HCT116 (cell line): ENCODE measurements at regions not wholly inside any gene's neighbourhood (a gene's known extent, or its start where the extent isn't known, plus 50 kb on each side); places are given as distances from the start of the nearest gene placed in this dataset.

Source experiments
- EZH2phosphoT487 ChIP-seq: fragments of 200-600 bp; IDR thresholded peaks from 2 replicates; pipeline ENCODE4 v1.6.1; 2018; ENCODE audit warnings: antibody characterized with exemption, borderline replicate concordance
- POLR2A ChIP-seq: IDR thresholded peaks from 2 replicates; pipeline ENCODE4 v1.7.0; 2011; ENCODE audit warnings: borderline replicate concordance; ENCODE audit not compliant: insufficient read depth, insufficient read length; ENCODE audit errors: extremely low read depth
- RAD21 ChIP-seq: IDR thresholded peaks from 2 replicates; pipeline ENCODE4 v1.6.1; 2012; ENCODE audit warnings: low read depth, mild to moderate bottlenecking
- SP1 ChIP-seq: IDR thresholded peaks from 2 replicates; pipeline ENCODE4 v1.6.1; 2012; ENCODE audit warnings: low read depth
- TCF7L2 ChIP-seq: IDR thresholded peaks from 2 replicates; pipeline ENCODE4 v1.7.0; 2011; ENCODE audit warnings: borderline replicate concordance, inconsistent platforms; ENCODE audit not compliant: insufficient read depth, insufficient read length; ENCODE audit errors: extremely low read depth
- TF ChIP-seq, protein P1 (sequence below), 3 experiments: fragments of 200-600 bp in 1 of 3; sonication (generic) in 1 of 3; IDR thresholded peaks in 2 of 3; conservative IDR thresholded peaks in 1 of 3; 2 replicates each; pipeline ENCODE4 v1.5.1; 2012 to 2017; ENCODE audit warnings: low read depth in 2 of 3, low read length in 2 of 3, antibody characterized with exemption in 1 of 3, borderline replicate concordance in 1 of 3, control low read depth in 1 of 3, mild to moderate bottlenecking in 1 of 3, mixed read lengths in 1 of 3, mixed run types in 1 of 3, moderate library complexity in 1 of 3; ENCODE audit not compliant: insufficient read depth in 1 of 3
- TF ChIP-seq, protein P2 (sequence below): IDR thresholded peaks from 2 replicates; pipeline ENCODE4 v1.6.1; 2011; ENCODE audit warnings: mild to moderate bottlenecking, low read length, moderate library complexity; ENCODE audit not compliant: insufficient replicate concordance; ENCODE audit errors: extremely low read depth

DNA sequence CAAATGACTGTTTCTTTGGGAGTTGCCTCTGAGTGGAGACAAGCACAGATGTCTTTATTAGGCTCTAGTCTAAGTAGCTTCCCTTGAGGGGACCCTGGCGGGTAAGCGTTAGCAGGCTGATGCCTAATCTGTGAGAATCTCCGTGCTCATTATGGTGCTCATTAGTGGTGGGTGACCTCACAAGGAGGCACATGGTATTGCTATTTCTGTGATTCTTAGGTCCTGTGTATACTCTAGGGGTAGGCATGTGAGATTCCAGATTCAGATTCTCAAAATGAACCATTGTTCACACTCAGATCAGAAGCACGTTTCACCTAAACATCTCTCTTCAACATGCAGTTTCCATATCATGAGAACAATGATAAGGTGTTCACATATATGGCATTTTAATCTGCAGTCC, 809.7 kb downstream of the NR2F2 start:
- TF ChIP-seq POLR2A (no peak), TCF7L2 (no peak), EZH2phosphoT487 (no peak), SP1 (no peak), RAD21 (no peak)
- TF ChIP-seq, protein P1, sequence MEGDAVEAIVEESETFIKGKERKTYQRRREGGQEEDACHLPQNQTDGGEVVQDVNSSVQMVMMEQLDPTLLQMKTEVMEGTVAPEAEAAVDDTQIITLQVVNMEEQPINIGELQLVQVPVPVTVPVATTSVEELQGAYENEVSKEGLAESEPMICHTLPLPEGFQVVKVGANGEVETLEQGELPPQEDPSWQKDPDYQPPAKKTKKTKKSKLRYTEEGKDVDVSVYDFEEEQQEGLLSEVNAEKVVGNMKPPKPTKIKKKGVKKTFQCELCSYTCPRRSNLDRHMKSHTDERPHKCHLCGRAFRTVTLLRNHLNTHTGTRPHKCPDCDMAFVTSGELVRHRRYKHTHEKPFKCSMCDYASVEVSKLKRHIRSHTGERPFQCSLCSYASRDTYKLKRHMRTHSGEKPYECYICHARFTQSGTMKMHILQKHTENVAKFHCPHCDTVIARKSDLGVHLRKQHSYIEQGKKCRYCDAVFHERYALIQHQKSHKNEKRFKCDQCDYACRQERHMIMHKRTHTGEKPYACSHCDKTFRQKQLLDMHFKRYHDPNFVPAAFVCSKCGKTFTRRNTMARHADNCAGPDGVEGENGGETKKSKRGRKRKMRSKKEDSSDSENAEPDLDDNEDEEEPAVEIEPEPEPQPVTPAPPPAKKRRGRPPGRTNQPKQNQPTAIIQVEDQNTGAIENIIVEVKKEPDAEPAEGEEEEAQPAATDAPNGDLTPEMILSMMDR (IDR thresholded peaks at IDR 0.05 in 2 of 3, conservative IDR thresholded peaks at IDR 0.05 in 1 of 3; ENCODE audit: borderline replicate concordance in 1 of 3, insufficient read depth in 1 of 3, low read depth in 2 of 3, low read length in 2 of 3): no peak
- TF ChIP-seq, protein P2, sequence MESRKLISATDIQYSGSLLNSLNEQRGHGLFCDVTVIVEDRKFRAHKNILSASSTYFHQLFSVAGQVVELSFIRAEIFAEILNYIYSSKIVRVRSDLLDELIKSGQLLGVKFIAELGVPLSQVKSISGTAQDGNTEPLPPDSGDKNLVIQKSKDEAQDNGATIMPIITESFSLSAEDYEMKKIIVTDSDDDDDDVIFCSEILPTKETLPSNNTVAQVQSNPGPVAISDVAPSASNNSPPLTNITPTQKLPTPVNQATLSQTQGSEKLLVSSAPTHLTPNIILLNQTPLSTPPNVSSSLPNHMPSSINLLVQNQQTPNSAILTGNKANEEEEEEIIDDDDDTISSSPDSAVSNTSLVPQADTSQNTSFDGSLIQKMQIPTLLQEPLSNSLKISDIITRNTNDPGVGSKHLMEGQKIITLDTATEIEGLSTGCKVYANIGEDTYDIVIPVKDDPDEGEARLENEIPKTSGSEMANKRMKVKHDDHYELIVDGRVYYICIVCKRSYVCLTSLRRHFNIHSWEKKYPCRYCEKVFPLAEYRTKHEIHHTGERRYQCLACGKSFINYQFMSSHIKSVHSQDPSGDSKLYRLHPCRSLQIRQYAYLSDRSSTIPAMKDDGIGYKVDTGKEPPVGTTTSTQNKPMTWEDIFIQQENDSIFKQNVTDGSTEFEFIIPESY: no peak
